DOHH2 (cell line): ENCODE measurements at regions not wholly inside any gene's neighbourhood (a gene's known extent, or its start where the extent isn't known, plus 50 kb on each side); places are given as distances from the start of the nearest gene placed in this dataset.

Experiments used
- EZH2phosphoT487 ChIP-seq: fragments of 200-600 bp; sonication (generic); IDR thresholded peaks from 2 replicates; pipeline ENCODE4 v1.6.1; 2017; ENCODE audit warnings: borderline replicate concordance, mild to moderate bottlenecking, antibody characterized with exemption, low read length, moderate library complexity, mixed read lengths
- TF ChIP-seq, protein P1 (sequence below): fragments of 200-600 bp; sonication (generic); IDR thresholded peaks from one replicate; pipeline ENCODE4 v1.5.1; 2014; ENCODE audit warnings: antibody characterized with exemption, mild to moderate bottlenecking, low read depth, low read length; ENCODE audit not compliant: poor library complexity, severe bottlenecking

DNA sequence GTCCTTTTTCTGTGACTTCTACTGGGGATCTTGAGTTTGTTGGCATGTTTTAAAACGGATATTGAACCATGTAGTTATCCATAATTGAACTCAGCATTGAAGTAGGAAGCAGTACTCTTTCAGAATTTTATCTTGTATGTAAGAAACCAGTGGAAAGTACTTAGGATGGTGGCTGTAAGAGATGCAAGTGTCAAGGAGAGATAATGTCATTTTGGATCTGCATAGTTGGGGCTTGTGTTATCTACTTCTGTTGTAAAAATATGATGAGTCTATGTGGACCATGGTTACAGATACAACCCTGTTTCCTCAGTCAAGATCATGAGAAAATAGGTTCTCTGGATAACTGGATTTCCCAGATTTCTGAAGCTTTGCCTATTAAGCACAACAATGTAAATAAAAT, 113.7 kb downstream of the NAB1 start:
- TF ChIP-seq, protein P1, sequence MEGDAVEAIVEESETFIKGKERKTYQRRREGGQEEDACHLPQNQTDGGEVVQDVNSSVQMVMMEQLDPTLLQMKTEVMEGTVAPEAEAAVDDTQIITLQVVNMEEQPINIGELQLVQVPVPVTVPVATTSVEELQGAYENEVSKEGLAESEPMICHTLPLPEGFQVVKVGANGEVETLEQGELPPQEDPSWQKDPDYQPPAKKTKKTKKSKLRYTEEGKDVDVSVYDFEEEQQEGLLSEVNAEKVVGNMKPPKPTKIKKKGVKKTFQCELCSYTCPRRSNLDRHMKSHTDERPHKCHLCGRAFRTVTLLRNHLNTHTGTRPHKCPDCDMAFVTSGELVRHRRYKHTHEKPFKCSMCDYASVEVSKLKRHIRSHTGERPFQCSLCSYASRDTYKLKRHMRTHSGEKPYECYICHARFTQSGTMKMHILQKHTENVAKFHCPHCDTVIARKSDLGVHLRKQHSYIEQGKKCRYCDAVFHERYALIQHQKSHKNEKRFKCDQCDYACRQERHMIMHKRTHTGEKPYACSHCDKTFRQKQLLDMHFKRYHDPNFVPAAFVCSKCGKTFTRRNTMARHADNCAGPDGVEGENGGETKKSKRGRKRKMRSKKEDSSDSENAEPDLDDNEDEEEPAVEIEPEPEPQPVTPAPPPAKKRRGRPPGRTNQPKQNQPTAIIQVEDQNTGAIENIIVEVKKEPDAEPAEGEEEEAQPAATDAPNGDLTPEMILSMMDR, result no peak
- TF ChIP-seq EZH2phosphoT487, result no peak
